ENCODE measurements at regions not wholly inside any gene's neighbourhood (a gene's known extent, or its start where the extent isn't known, plus 50 kb on each side); places are given as distances from the start of the nearest gene placed in this dataset.
A peak's percentile ranks its signal among the peaks of the same experiment; 100 is the strongest.

DNA sequence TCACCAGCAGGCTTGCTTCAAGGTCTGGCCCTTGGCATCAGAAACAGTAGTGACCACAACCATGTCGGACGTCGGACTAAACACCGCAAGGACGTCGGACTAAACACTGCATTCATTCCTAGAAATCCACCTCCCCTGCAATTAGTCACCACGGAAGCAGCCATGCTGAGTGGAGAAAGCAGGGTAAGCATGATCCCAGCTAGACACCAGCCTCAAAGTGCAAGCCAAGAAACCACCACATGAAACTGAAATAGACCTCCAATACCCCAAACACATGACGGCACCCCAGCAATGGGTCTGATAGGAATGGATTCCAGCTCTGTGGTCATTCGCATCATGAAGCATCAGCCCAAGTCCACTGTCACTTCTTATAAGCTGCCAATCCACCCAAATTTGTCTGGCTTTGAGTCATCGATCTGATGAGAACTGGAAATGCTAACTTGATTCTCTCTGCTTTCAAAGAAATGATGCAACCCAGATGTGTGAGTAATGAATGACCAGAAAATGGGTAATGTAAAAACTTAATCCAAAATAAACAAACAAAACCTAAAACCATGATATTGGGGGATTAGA is 348.3 kb upstream of the TMCO5A start:
- no peak for DNase-seq

DNA sequence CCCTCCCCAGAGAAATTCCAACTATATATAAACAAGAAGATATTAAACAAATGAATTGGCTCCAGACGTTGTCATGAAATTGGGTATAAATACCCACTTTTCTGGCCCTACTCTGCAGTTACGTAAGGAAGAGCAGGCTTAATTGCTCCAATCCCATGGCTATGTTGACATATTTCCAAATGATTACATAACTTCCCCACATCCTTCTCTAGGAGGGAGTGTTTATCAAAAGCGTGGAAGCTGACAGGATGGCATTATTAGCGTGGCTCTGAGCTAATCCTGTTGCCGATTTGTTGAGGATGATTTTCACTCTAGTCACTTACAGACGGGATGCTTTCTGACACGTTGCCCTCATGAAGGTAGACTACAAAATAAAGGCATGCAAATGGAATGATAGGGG is 347.5 kb upstream of the TMCO5A start:
- DNase-seq = no peak

DNA sequence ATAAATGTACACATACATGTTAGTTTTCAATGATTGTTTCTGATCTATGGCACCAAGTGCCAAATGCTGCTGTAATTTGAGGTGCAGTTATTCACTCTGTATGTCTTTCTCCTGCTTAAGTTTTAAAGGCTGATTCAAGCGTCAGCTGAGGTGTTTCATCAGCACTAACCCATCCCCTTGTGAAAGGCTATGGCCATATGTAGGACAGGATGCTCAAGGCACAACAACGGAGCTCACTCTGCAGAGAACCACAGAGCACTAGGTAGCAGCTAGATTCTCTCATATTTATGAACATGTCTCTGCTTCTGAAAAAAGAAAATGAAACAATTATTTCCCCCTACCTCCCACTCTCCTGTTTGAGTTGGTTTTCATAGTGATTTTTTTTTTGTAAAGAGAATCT is 340.0 kb upstream of the TMCO5A start:
- no peak for DNase-seq

DNA sequence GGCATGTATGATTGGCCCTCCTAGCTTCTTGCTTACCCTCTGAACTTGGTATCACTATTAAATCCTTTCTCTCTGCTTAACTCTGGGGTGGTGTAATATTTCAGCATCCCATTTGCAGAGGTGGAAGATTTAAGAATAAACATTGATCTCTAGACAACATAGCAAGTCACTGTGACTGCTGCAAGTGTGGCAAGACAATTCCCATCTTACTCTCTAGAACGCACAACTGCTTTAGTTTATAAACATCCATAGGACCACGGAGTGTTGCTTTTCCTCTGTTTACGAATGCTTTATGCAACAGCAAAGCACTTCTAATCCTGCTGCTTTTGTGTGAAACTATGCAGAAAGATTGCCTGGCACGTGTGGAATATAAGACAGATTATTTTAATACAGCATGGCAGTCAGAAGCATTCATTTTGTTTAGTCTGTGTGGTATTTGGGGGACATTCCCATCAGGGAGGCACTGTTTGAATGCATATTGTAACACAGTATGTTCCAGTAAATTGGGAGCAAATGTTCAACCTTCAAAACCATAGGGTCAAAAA is 338.9 kb upstream of the TMCO5A start:
- DNase-seq = no peak

DNA sequence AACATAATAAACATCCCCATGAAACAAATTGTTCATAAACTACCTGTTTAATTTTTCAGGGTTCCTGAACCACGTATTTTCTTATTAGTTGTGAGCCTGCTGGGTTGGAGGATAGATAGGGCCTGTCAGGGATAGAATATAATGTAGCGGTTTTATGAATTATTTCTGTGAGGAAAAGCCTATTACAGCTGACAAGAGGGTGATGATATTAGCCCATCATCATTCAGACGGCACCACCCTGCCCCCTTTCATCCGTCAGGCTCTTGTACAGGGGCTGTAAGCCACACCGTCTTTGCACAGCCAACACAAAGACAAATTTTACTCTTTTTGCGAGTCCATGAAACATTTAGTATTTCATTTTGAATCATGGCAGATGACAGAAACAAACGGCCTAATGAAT is 335.3 kb upstream of the TMCO5A start:
- no peak for DNase-seq

DNA sequence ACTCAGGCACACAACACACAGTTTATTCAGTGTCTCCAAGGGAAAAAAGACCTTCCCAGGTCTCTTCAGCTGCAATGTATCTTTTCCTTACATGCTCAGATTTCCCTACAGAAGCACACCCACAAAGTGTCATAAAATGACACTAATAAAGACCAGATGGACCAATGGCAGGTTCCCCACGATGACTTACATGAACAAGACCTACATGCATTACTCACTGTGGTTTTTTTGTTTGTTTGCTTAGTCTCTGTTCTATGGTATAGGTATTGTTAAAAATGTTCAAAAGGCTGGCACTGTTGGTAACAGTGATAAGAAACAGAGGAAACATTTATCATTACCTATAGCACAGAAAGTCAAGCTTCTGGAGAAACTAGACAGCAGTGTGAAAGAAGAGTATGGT is 318.2 kb upstream of the TMCO5A start:
- no peak for DNase-seq

DNA sequence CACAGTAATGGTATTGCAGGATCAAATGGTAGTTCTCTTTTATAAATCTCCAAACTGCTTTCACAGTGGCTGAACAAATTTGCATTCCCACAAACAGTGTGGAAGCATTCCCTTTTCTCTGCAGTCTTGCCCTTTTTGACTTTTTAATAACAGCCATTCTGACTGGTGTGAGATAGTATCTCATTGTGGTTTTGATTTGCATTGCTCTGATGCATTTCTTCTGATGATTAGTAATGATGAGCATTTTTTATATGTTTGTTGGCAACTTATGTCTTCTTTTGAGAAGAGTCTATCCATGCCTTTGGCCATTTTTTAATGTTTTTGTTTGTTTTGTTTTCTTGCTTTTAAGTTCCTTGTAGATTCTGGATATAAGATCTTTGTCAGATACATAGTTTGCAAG is 316.1 kb upstream of the TMCO5A start:
- DNase-seq = no peak

DNA sequence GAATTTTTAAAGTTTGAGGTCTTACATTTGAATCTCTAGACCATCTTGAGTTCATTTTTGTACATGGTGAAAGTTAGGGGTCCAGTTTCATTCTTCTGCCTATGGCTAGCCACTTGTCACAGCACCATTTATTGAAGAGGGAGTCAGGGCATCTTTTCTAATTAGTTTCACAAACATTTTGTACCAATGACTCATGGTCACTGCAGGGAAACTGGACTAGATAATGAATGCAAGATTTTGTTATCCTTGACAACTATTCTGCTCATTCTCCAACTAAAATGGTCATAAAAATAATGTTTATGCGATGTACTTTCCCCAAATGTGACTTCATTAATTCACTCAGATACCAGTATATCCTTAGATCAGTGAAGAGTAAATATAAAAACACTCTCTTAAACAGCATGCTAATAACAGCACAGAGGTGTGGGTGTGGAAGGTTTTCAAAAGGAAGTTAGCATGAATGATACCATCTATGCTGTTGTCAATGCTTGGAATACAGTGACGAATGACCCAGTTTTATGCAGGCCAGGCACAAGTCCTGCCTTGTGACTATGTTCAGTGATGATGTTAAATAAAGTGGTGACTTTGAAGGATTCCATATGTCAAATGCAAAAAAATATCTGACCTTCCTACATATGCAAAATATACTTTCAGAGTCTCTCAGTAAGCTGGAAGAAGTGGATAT is 314.9 kb upstream of the TMCO5A start:
- no peak for DNase-seq

DNA sequence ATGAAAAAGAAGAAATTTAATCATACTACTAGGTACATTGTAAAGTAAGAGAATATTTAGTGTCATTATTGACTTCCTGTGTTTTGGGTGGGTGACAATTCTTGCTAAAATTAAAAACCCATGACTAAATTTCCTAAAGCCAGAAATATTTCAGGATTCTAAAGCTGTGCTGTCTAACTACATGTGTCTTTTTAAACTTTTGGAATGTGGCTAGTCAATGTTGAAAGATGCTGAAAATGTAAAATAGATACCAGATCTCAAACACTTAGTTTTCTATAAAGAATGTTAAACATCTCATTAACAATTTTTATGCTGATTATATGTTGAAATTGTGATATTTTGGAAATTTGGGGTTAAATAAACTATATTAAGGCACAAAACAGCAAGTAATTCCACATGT is 308.9 kb upstream of the TMCO5A start:
- DNase-seq = no peak

DNA sequence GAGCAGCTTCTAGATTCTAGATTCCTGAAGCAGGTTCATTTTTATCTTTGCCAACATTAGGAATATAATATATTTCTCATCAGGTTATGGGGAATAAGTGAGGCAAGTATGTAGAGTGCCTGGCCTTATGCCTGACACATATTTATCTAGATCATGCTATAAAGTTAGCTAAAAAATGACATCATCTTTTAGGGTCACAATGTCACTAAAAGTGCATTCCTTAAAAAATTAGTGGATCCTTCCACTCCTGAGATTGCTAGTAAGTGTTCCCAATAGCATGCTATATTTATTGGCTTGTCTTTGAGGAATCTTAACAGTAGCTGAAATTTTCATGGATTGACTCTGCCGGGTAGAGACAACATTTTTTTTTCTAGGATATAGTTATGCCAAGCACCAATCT is 305.9 kb upstream of the TMCO5A start:
- DNase-seq = no peak

DNA sequence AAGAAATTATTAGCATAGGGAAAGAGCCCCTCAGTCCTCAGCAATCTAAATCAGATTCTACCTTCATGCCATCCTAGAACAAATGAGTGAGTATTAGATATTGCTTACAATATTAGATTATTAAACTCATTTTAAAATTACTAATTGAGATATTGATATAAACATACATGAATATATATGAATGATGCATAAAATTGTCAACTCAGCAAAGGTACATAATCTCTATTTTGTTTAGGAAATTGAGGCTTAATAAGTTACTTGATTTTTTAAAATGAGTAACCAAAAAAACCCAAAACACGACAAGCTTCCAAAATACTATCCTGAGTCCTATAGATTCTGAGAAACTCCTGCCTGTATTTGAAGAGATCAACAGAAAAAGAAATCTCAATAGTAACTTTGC is 297.7 kb upstream of the TMCO5A start:
- DNase-seq = no peak

DNA sequence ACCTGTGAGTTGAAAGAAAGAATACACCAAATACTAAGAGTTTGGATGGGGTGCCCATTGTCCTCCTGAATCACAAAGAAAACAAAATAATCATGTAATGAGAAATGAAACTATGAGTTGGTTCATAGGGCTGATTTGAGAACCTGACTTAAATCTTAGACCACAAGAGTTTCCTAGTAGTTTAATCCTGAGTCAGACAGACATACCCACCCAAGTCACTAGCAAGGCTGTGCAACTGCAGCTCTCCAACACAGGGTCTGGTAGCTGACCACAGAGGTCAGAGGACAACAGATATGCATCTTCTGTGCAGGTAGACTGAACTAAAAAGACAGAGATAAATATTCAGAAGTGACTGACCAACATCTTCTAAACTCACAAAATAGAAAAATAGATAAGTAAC is 296.3 kb upstream of the TMCO5A start:
- DNase-seq = no peak

DNA sequence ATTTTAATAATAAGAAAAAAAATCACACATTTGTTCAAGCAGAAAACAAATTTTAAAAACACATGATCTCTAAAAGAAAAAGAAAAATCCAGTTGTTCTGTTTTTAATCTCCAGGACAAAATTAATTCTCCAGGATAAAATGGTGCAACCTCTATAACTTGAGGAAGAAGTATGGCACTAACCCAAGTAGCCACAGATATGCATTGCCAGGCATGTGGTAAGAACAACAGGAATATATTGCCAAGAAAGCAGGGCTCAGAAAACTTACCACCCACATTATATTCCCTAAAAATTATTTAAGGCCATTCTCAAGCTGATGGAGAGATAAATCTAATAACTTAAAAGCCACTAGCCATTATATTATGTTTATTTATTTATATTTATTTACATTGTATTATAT is 295.7 kb upstream of the TMCO5A start:
- DNase-seq = no peak

DNA sequence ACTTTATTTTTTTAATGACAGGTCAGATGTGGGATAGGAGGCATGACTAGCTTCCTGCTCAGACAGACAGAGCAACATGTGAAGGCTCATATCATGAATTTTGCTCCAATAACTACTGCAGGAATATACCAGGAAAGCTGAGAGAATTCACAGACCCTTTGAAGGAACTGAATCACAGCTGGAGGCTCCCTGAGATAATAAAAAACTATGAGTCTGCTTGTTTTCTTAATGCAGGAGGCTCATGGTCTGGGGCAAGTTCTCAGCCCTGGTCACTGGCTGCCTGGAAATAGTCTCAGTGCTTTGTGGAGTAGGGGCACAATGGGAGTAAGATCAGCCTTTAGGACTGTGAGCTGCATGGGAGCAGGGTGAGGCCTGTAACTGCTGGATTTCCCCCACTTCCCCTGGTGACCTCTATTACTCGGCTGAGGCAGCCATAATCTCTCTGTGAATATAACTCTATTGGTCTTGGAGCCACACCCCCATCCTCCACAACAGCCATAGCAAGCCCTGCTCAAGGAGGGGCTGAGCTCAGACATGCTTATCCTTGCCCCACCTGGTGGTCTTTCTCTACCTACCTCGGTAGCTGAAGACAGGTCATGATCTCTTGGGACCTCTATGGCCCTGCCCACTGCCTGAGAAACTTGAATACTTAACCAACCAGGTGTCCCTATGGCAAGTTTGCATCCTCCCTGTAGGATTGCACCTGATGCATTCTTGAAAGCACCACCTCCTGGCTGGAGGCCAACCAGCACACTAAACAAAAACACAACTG is 281.6 kb upstream of the TMCO5A start:
- no peak for DNase-seq

DNA sequence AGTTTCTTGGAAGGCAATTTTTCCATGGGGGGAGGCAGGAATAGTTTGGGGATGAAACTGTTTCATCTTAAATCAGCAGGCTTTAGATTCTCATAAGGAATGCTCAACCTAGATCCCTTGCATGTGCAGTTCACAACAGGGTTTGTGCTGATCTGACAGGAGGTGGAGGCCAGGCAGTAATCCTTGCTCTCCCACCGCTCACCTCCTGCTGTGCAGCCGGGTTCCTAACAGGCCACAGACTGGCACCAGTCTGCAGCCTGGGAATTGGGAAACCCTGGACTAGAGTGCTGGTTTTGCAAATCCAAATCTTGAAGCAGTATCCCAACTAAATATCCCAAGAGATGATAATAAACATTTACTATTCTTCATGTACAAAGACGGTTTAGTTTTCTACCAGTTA is 256.3 kb upstream of the TMCO5A start:
- no peak for DNase-seq

DNA sequence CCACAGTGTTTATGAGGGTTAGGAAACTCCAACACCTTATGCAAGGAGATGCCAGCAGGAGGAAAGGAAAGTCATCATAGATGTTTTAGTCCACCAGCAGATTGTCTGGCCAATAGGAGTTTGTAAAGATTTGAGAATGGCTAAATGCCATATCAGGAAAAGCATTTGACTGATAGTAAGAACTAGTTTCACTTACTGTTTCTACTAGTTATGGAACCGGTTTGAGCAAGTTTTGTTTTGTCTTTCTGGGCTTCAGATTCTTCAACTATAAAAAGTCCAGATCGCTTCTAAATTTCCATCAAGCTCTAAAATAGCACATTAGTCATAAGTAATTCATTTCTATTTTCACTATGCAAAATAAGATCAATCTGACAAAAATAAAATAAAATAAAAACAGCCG is 254.8 kb upstream of the TMCO5A start:
- DNase-seq = no peak

DNA sequence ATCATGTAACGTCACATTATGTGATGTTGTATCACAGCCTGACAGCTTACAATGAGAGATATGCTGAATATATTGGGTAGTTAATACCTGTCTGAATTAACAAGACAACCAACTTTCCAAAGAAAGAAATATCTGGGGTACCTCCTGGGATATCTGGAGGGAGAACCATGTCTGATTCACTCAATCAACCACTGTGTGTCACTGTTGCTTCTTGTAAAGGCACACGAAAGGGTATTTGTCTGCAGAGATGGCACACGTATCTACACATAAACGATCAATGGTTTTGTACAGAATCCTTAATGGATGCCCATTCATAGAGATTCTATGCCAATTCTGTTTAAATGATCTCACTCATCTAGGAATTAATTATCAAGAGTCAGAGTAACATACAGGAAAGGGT is 252.1 kb upstream of the TMCO5A start:
- DNase-seq = peak in 2 of 3 donors; percentile 1 to 4

DNA sequence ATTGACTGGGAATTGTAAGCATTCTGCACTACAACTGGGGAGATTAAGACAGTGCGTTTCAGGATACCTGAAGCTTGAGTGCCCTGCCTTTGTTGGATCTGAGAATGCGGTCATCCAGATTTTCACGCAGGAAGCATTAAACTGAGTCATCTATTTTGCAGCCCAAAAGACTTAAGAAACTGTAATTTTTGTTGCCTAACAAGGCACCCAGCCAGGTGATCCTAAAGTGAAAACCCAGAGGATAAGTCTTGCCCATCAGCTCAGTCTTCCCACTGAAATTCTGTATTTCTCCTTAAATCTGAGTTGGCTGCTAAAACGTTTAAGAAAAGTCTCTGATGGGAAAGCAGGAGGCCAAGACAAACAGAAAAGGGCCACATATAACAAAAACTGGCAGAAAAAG is 242.5 kb upstream of the TMCO5A start:
- DNase-seq = no peak

DNA sequence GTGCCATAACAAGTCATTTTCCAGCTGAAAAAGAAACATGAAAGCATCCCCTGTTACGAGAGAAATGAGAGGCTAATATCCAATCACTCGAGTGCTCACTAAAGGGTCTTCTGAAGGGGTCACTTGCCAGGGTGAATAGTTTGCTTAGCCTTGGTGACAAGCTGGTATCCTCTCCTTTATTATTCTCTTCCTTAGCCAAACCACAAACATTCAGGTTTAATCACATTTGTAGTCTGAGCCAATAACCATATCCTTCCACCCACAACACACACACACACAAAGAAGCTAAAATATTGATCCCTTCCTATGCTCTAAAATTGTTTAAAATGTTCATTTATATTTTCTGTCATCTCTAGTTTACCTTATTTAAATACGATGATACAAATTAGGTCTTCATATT is 240.5 kb upstream of the TMCO5A start:
- DNase-seq = no peak

DNA sequence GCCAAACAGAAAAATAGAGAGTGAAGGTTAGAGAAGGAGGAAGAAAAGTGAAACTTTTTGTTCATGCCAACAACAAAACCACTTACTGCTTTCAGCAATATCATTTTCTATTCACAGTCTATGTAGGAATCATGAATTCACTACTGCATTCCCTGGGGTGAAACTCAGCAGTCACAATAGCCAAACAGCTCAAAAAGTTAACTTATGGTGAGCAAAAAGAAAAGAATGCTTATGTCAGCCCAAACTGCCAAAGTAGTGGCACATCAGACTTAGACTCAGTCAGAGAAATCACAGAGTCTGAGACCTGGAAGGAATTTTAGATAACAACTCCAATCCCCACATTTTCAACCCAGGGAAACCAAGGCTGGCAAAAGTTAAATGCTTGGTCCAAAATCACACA is 238.7 kb upstream of the TMCO5A start:
- no peak for DNase-seq

DNA sequence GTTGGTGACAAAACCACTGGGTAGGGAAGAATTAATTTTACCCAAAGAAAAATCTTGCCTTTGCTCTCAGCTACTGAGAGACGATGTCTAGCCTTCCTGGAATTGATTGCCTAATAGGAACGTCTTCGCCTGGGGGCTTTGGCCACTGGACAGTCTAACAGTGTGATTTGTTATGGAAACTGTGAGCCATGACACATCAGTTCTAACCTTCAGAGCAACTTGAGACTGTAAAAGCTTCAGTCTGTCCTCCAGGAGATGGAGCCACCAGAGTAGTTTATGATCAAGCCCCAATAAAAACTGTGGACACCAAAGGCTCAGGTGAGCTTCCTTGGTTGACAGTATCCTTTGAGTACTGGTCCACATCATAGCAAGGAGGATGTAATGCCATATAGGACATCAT is 235.8 kb upstream of the TMCO5A start:
- DNase-seq = no peak

DNA sequence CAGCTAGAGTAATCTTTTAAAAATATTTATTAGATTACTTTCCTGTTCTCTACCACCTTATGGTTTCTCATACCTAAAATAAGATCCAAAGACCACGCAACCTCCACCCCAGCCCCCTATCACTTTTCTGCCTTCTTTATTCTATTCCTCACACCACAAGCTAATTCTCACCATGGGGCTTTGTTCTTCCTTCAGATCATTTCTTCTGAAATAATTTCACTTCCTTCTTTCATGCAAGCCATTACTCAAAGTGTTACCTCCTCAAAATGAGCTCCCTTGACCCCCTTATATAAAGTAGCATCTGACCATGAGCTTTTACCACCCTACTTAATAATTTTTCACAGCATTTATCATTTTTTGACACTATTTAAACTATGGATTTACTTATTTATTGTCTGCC is 233.2 kb upstream of the TMCO5A start:
- DNase-seq = no peak

DNA sequence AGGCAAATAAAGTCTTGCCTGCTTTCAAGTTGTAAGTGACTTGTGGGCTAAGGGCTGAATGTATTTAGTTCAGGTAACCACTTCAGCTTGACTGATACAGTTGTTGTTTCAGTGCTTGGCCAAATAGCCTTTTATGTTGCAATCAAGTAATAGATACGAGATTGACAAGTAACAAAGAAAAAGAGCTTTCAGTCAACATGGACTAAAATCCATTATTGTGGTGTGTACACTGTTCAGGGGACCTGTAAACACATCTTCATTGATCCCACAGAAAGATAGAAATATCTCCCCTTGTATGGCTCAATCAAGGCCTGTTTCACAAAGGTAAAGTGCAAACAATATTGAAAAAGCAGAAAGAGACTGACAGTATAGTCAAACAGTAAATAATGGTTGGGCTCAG is 224.8 kb upstream of the TMCO5A start:
- DNase-seq = no peak

DNA sequence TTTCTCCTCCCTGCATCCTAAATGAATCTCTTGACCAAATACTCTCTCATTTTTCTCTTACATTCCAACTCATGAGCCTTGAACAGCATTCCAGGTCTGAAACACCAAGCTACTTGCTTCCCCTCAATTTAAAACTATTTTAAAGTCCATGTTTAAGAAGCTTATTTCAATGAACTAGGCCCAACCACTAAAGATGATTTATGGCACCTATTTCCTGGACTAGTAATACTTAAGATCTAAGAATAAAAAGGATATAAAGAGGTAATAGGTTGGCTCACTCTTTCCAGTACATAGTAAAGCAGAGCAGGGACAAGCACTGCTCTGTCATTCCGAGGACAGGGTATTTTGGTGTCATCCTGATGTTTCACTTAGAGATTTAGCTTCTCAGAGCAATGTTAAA is 219.3 kb upstream of the TMCO5A start:
- no peak for DNase-seq
